ENCODE measurements at regions not wholly inside any gene's neighbourhood (a gene's known extent, or its start where the extent isn't known, plus 50 kb on each side); places are given as distances from the start of the nearest gene placed in this dataset.

DNA sequence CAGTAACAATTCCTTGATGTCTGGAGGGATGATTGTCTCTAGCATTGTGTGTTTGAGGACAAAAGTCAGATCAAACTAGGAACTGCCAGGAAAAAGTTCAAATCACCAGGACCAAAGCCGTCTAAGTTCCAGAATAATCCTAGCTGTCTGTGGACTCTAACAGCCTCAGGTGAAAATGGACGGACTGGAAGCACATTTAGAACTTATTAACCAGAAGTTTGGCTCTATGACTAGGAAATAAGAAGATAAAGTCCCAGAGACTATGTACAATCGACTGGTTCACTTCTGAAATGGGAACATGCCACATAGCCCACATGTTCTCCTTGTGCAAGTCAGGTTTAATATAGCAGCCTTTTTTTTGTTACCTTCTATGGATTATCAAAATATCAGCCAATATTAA is 50.6 kb upstream of the SGO1 start:
- no peak for TF ChIP-seq TEAD4 (IDR thresholded peaks at IDR 0.05; ENCODE audit: low read depth, low read length)
- TF ChIP-seq, protein P1, sequence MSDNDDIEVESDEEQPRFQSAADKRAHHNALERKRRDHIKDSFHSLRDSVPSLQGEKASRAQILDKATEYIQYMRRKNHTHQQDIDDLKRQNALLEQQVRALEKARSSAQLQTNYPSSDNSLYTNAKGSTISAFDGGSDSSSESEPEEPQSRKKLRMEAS (IDR thresholded peaks at IDR 0.05), result no peak
- TF ChIP-seq, protein P2, sequence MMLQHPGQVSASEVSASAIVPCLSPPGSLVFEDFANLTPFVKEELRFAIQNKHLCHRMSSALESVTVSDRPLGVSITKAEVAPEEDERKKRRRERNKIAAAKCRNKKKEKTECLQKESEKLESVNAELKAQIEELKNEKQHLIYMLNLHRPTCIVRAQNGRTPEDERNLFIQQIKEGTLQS (IDR thresholded peaks at IDR 0.05; ENCODE audit: insufficient read depth, low read depth, low read length), result no peak
- TF ChIP-seq RAD21 (IDR thresholded peaks at IDR 0.05 in 1 of 2, conservative IDR thresholded peaks at IDR 0.05 in 1 of 2; ENCODE audit: low read depth in 2 of 2, low read length in 2 of 2), result no peak
- no peak for TF ChIP-seq POLR2A (IDR thresholded peaks at IDR 0.05; ENCODE audit: control extremely low read depth in 1 of 2, low read depth in 2 of 2, low read length in 2 of 2)
- TF ChIP-seq EZH2 (IDR thresholded peaks at IDR 0.05; ENCODE audit: low read depth, low read length, severe bottlenecking), result no peak
